ENCODE measurements at regions not wholly inside any gene's neighbourhood (a gene's known extent, or its start where the extent isn't known, plus 50 kb on each side); places are given as distances from the start of the nearest gene placed in this dataset.

DNA sequence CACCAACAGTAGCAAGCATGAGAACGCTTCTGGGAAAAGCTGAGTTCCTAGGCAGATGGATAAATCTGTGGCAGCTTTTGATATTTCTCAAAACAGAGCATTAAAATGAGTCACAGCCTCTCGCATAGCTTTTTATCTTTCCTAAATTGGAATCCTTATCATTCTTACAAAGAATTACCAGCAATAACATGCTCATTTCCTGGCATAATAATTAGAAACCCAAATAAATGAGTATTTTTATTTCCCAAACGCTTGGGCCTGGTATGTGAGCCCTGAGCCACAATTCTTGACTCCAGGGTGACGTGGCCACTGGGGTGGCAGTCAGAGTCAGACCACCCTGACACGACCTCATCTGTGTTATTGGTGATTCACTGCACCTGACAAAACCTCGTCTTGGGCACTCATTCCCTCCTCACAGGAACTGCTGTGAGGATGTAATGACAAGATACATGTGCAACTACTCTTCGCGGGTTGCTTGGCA lies 210.7 kb downstream of the ARL4C start:
- H3K4me3 ChIP-seq (ENCODE audit: low read length) = no peak overlapping the region
- H3K9ac ChIP-seq (ENCODE audit: low read depth, low read length) = no peak overlapping the region
- H3K27ac ChIP-seq (ENCODE audit: low read length) = no peak overlapping the region
- H3K36me3 ChIP-seq (ENCODE audit: insufficient read depth, low read depth, low read length) = no peaks in the 10 kb centered on the region
- no peaks in the 10 kb centered on the region for H3K9me3 ChIP-seq (ENCODE audit: insufficient read depth, low read depth, low read length)
- no peaks in the 10 kb centered on the region for H3K27me3 ChIP-seq (ENCODE audit: insufficient read depth, low read length)
- no peaks in the 10 kb centered on the region for H3K4me1 ChIP-seq (ENCODE audit: insufficient read depth, low read length)

- Histone ChIP-seq H3K4me3 (ENCODE audit: low read length) (no peak overlapping the region), H3K36me3 (ENCODE audit: insufficient read depth, low read depth, low read length) (no peaks in the 10 kb centered on the region), H3K9me3 (ENCODE audit: insufficient read depth, low read depth, low read length) (no peaks in the 10 kb centered on the region), H3K27me3 (ENCODE audit: insufficient read depth, low read length) (no peaks in the 10 kb centered on the region), H3K9ac (ENCODE audit: low read depth, low read length) (no peak overlapping the region), H3K4me1 (ENCODE audit: insufficient read depth, low read length) (no peaks in the 10 kb centered on the region), H3K27ac (ENCODE audit: low read length) (no peak overlapping the region)
Measured at GRCh38 chr2:234285541-234285940, 211.3 kb downstream of the ARL4C start.

DNA sequence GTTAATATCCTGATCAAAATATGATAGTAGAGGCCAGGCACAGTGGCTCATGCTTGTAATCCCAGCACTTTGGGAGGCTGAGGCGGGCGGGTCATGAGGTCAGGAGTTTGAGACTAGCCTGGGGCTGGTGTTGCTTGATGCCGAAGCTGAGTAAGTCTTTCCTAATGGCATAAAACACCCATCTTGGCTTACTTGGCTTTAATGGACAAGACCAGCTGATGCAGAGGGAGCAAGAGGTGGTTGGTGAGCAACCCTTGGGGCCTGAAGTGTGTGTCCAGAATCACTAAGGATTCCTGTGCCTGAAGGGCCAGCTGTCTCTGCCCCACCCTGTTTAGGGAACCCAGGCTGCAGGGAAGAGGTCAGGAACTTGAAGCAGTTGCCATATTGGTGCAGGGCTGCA lies 217.2 kb downstream of the ARL4C start:
- H3K4me3 ChIP-seq (ENCODE audit: low read length) = no peak overlapping the region
- no peak overlapping the region for H3K9ac ChIP-seq (ENCODE audit: low read depth, low read length)
- H3K9me3 ChIP-seq (ENCODE audit: insufficient read depth, low read depth, low read length) = no peaks in the 10 kb centered on the region
- H3K27ac ChIP-seq (ENCODE audit: low read length) = no peak overlapping the region
- H3K36me3 ChIP-seq (ENCODE audit: insufficient read depth, low read depth, low read length) = no peaks in the 10 kb centered on the region
- no peaks in the 10 kb centered on the region for H3K4me1 ChIP-seq (ENCODE audit: insufficient read depth, low read length)
- no peaks in the 10 kb centered on the region for H3K27me3 ChIP-seq (ENCODE audit: insufficient read depth, low read length)

DNA sequence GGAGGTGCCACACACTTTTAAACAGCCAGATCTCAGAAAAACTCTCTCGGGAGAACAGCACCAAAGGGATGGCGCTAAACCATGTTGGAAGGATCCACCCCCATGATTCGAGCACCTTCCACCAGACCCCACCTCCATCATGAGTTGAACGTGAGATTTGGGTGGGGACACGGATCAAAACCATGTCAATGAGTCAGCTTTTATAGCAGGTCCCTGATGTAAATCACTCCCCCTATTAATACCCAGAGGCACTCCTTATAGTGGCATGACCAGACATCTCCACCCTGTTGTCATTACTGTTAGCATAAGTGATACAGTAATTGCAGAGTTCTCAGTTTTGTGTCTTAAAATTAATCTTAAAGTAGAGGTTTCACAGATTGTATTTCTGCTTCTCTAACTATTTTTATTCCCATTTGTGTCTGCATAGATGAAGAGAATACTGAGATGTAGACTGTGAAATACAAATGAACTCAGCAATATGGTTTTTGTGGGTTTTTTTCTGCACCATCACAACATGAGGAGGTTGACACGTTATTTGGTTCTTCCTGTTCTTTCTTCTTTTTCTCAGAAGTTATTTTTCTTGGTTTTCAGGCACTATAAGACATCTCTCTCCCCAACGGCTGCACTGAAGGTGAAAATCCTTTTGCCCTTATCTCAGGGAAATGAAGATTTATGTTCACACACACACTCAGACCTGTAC lies 218.2 kb downstream of the ARL4C start:
- H3K4me3 ChIP-seq (ENCODE audit: low read length) = no peak overlapping the region
- H3K27ac ChIP-seq (ENCODE audit: low read length) = no peak overlapping the region
- no peak overlapping the region for H3K9ac ChIP-seq (ENCODE audit: low read depth, low read length)
- H3K9me3 ChIP-seq (ENCODE audit: insufficient read depth, low read depth, low read length) = no peaks in the 10 kb centered on the region
- H3K4me1 ChIP-seq (ENCODE audit: insufficient read depth, low read length) = no peaks in the 10 kb centered on the region
- H3K36me3 ChIP-seq (ENCODE audit: insufficient read depth, low read depth, low read length) = no peaks in the 10 kb centered on the region
- H3K27me3 ChIP-seq (ENCODE audit: insufficient read depth, low read length) = no peaks in the 10 kb centered on the region

DNA sequence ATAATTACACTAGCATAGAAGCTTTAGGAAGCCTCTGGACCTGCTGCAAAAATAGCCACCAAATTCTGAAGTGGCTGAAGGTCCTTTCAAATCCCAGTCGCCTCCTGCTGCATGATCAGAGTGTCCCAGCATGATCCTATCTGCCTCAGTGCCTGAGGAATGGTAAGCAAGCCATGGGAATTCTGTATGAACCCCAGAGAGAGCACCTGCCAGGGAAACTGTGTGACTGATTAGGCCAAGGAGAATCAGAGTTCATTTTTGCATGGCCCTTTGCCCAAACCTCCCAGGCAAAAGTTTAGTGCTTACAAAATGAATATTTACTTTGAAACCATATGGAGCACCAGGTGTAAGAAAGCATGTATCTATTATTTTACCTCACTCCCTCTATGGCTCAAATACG lies 221.4 kb downstream of the ARL4C start:
- Histone ChIP-seq H3K27me3 (ENCODE audit: insufficient read depth, low read length) (no peaks in the 10 kb centered on the region), H3K9ac (ENCODE audit: low read depth, low read length) (no peak overlapping the region), H3K4me1 (ENCODE audit: insufficient read depth, low read length) (no peaks in the 10 kb centered on the region), H3K36me3 (ENCODE audit: insufficient read depth, low read depth, low read length) (no peaks in the 10 kb centered on the region), H3K9me3 (ENCODE audit: insufficient read depth, low read depth, low read length) (no peaks in the 10 kb centered on the region), H3K27ac (ENCODE audit: low read length) (no peak overlapping the region), H3K4me3 (ENCODE audit: low read length) (no peak overlapping the region)

DNA sequence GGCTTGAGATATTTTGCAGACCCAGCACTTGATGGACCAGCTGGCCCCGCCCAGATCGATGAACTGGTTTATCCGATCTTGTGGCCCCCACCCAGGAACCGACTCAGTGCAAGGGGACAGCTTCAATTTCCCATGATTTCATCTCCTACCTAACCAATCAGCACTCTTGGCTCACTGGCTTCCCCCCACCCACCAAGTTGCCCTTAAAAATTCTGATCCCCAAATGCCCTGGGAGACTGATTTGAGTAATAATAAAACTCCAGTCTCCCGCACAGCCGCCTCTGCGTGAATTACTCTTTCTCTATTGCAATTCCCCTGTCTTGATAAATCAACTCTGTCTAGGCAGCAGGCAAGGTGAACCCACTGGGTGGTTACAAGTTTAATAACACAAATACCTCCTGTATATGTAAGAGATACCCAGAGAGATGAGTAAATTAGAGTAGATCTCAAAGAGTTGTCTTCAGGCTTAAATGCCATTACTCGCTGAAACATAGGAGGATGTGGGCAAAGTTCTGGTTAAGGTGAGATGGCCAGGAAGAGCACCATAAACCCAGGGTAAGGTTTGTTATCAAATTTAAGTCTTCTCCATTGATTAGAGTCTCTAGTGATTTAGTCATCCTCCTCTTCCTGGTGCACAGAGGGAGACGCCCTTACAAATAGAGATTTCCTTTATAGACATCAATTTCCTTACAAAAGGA lies 222.8 kb downstream of the ARL4C start:
- Histone ChIP-seq H3K27ac (ENCODE audit: low read length) (no peak overlapping the region), H3K4me3 (ENCODE audit: low read length) (no peak overlapping the region), H3K9ac (ENCODE audit: low read depth, low read length) (no peak overlapping the region), H3K36me3 (ENCODE audit: insufficient read depth, low read depth, low read length) (no peaks in the 10 kb centered on the region), H3K4me1 (ENCODE audit: insufficient read depth, low read length) (no peaks in the 10 kb centered on the region), H3K27me3 (ENCODE audit: insufficient read depth, low read length) (no peaks in the 10 kb centered on the region), H3K9me3 (ENCODE audit: insufficient read depth, low read depth, low read length) (no peaks in the 10 kb centered on the region)

DNA sequence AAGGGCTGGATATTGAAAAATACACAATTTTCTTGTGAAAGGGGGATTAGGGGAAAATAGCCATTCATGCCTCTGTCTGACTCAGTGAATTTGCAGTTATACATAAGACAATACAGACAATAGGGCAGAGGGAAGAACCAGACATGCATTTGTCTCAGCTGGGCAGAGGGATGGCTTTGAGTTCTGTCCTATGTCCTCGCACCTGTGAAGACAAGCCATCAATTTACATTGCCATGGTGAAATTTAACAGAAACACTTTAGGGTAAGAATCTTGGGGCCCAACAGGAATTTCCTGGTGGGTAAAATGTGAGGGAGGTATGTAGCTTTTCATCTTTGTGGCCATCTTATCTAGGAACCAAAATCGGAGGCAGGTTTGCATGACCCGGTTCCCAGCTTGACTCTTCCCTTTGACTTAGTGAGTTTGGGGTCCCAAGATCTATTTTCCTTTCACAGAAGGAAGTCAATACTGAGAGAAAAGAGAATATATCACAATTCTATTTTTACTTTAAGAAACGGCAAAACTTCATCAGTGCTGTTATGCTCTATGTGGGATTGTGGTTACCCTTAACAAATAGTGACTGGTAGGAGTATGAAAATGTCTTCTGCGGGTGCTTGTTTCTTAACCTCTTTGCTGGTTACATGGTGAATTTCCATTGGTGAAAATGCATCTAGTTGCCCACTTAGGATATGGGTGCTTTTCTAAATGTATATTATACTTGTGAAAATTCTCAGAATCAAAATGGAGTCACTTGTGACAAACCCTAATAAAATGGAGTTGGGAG lies 221.8 kb downstream of the SPP2 start:
- no peak overlapping the region for H3K9ac ChIP-seq (ENCODE audit: low read depth, low read length)

DNA sequence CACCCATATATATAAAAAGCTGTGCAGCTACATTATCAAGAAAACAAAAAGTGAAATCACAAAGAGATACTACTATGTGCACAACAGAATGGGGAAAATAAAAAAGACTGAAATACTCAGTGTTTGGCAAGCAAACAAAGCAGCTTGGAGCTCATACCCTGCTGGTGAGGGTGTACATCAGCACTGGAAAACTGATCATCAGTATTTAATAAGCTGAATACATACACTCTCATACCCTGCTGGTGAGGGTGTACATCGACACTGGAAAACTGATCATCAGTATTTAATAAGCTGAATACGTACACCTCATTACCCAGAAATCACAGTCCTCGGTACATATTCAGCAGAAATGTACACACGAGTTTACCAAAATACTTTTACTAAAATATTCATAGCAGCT lies 220.8 kb downstream of the SPP2 start:
- Histone ChIP-seq H3K36me3 (ENCODE audit: insufficient read depth, low read depth, low read length) (no peaks in the 10 kb centered on the region), H3K27me3 (ENCODE audit: insufficient read depth, low read length) (no peaks in the 10 kb centered on the region), H3K9me3 (ENCODE audit: insufficient read depth, low read depth, low read length) (no peaks in the 10 kb centered on the region), H3K4me1 (ENCODE audit: insufficient read depth, low read length) (no peaks in the 10 kb centered on the region), H3K4me3 (ENCODE audit: low read length) (no peak overlapping the region), H3K27ac (ENCODE audit: low read length) (no peak overlapping the region), H3K9ac (ENCODE audit: low read depth, low read length) (no peak overlapping the region)

More for the DNA sequence above, 221.8 kb downstream of the SPP2 start:
- Histone ChIP-seq H3K9me3 (ENCODE audit: insufficient read depth, low read depth, low read length) (no peaks in the 10 kb centered on the region), H3K27ac (ENCODE audit: low read length) (no peak overlapping the region), H3K36me3 (ENCODE audit: insufficient read depth, low read depth, low read length) (no peaks in the 10 kb centered on the region), H3K27me3 (ENCODE audit: insufficient read depth, low read length) (no peaks in the 10 kb centered on the region), H3K4me1 (ENCODE audit: insufficient read depth, low read length) (no peaks in the 10 kb centered on the region), H3K4me3 (ENCODE audit: low read length) (no peak overlapping the region)

DNA sequence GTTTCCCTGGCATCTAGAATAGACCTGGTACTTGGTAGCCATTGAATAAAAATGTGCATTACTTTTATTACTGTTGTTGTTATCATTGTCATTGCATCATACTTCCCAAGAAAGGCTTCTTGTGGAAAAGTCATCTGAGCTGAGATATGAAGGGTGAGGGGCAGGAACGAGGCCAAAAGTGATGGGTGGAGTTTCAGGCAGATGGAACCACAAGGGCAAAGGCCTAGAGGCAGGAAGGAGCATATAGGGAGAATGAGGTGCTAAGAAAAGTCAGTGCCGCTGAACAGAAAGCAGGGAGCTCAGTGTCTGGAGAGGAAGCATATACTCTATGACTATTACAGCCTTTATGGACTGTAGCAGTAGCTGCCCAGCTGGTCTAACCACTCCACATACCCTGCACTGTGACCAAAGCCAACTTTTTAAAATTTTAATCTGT lies 219.3 kb downstream of the SPP2 start:
- Histone ChIP-seq H3K9me3 (ENCODE audit: insufficient read depth, low read depth, low read length) (no peaks in the 10 kb centered on the region), H3K4me1 (ENCODE audit: insufficient read depth, low read length) (no peaks in the 10 kb centered on the region), H3K9ac (ENCODE audit: low read depth, low read length) (no peak overlapping the region), H3K27ac (ENCODE audit: low read length) (no peak overlapping the region), H3K27me3 (ENCODE audit: insufficient read depth, low read length) (no peaks in the 10 kb centered on the region), H3K36me3 (ENCODE audit: insufficient read depth, low read depth, low read length) (no peaks in the 10 kb centered on the region), H3K4me3 (ENCODE audit: low read length) (no peak overlapping the region)

GRCh38 chr2:234267534-234267933 lies 217.0 kb downstream of the SPP2 start:
- Histone ChIP-seq H3K9me3 (ENCODE audit: insufficient read depth, low read depth, low read length) (no peaks in the 10 kb centered on the region; the same call in 1 of the 2 replicates), H3K27ac (ENCODE audit: low read length) (no peak overlapping the region), H3K9ac (ENCODE audit: low read depth, low read length) (no peak overlapping the region), H3K36me3 (ENCODE audit: insufficient read depth, low read depth, low read length) (no peaks in the 10 kb centered on the region), H3K4me3 (ENCODE audit: low read length) (no peak overlapping the region), H3K27me3 (ENCODE audit: insufficient read depth, low read length) (no peaks in the 10 kb centered on the region), H3K4me1 (ENCODE audit: insufficient read depth, low read length) (no peaks in the 10 kb centered on the region)

GRCh38 chr2:234266952-234267351 lies 216.4 kb downstream of the SPP2 start:
- H3K4me1 ChIP-seq (ENCODE audit: insufficient read depth, low read length) = no peaks in the 10 kb centered on the region
- no peak overlapping the region for H3K4me3 ChIP-seq (ENCODE audit: low read length)

More at GRCh38 chr2:234266952-234267351, 216.4 kb downstream of the SPP2 start:
- Histone ChIP-seq H3K9me3 (ENCODE audit: insufficient read depth, low read depth, low read length) (no peaks in the 10 kb centered on the region; the same call in 1 of the 2 replicates), H3K9ac (ENCODE audit: low read depth, low read length) (no peak overlapping the region), H3K36me3 (ENCODE audit: insufficient read depth, low read depth, low read length) (no peaks in the 10 kb centered on the region), H3K27ac (ENCODE audit: low read length) (no peak overlapping the region), H3K27me3 (ENCODE audit: insufficient read depth, low read length) (no peaks in the 10 kb centered on the region)

Measured in iPS-20b (cell line).